Breast epithelium (tissue), 3 donors: ENCODE measurements at regions not wholly inside any gene's neighbourhood (a gene's known extent, or its start where the extent isn't known, plus 50 kb on each side); places are given as distances from the start of the nearest gene placed in this dataset.

Source experiments
- POLR2A ChIP-seq: fragments of 450-650 bp; IDR thresholded peaks from one replicate; pipeline ENCODE4 v1.6.1; 2016; ENCODE audit warnings: antibody characterized with exemption, mild to moderate bottlenecking, moderate library complexity
- TF ChIP-seq, protein P1 (sequence below), 3 donors: fragments of 450-650 bp; IDR thresholded peaks; one replicate each; pipeline ENCODE4 v1.5.1; 2016 to 2017; ENCODE audit warnings: antibody characterized with exemption in 3 of 3, mild to moderate bottlenecking in 3 of 3, moderate library complexity in 3 of 3

DNA sequence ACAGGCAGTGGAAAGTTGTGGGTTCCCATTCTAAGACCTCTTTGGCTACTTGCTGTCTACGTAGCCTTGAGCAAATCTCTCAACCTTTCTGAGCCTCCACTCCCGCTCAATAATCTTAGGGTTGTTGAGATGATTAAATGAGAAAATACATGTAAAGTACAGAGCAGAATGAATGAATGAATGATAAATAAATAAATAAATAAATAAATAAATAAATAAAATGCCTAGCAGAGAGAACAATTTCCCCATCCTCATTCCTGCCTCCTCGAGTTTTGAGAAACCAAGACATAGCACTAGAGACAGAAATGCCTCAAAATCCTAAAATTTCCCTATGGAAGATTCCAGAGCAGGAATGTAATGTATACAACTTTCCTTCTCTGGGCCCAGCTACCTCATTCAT is 128.3 kb upstream of the RAD23B start:
- TF ChIP-seq, protein P1, sequence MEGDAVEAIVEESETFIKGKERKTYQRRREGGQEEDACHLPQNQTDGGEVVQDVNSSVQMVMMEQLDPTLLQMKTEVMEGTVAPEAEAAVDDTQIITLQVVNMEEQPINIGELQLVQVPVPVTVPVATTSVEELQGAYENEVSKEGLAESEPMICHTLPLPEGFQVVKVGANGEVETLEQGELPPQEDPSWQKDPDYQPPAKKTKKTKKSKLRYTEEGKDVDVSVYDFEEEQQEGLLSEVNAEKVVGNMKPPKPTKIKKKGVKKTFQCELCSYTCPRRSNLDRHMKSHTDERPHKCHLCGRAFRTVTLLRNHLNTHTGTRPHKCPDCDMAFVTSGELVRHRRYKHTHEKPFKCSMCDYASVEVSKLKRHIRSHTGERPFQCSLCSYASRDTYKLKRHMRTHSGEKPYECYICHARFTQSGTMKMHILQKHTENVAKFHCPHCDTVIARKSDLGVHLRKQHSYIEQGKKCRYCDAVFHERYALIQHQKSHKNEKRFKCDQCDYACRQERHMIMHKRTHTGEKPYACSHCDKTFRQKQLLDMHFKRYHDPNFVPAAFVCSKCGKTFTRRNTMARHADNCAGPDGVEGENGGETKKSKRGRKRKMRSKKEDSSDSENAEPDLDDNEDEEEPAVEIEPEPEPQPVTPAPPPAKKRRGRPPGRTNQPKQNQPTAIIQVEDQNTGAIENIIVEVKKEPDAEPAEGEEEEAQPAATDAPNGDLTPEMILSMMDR (IDR thresholded peaks at IDR 0.05), result no peak
- TF ChIP-seq POLR2A, result no peak
